ENCODE measurements at regions not wholly inside any gene's neighbourhood (a gene's known extent, or its start where the extent isn't known, plus 50 kb on each side); places are given as distances from the start of the nearest gene placed in this dataset.

GRCh38 chr3:159102001-159102400 is 300.1 kb downstream of the MFSD1 start:
- no peak for ATAC-seq
- intact Hi-C loops (cut with micrococcal nuclease), result no loop called here
- DNase-seq, result no peak

GRCh38 chr3:159112724-159113123 is 310.9 kb downstream of the MFSD1 start:
- no peak for DNase-seq
- ATAC-seq, result no peak
- intact Hi-C loops (cut with micrococcal nuclease), result no loop called here

GRCh38 chr3:159113221-159113875 is 311.5 kb downstream of the MFSD1 start:
- intact Hi-C loops (cut with micrococcal nuclease), result no loop called here
- ATAC-seq (no peak), DNase-seq (no peak)

- intact Hi-C loops (cut with micrococcal nuclease), result no loop called here
- DNase-seq (no peak), ATAC-seq (no peak)
Measured at GRCh38 chr3:159114582-159114981, 312.7 kb downstream of the MFSD1 start.

- no peak for ATAC-seq
- intact Hi-C loops (cut with micrococcal nuclease), result no loop called here
- DNase-seq, result no peak
Measured at GRCh38 chr3:159123877-159124276, 322.0 kb downstream of the MFSD1 start.

- DNase-seq (no peak), ATAC-seq (no peak)
- intact Hi-C loops (cut with micrococcal nuclease), result no loop called here
Measured at GRCh38 chr3:159126261-159127020, 324.6 kb downstream of the MFSD1 start.

GRCh38 chr3:159127021-159127392 is 325.2 kb downstream of the MFSD1 start:
- ATAC-seq (peak; percentile 19), DNase-seq (no peak)
- intact Hi-C loops (cut with micrococcal nuclease), result no loop called here

- ATAC-seq, result peak; percentile 38
- intact Hi-C loops (cut with micrococcal nuclease), result no loop called here
- no peak for DNase-seq
Measured at GRCh38 chr3:159128628-159129027, 326.8 kb downstream of the MFSD1 start.

- intact Hi-C loops (cut with micrococcal nuclease), result no loop called here
- no peak for ATAC-seq
- no peak for DNase-seq
Measured at GRCh38 chr3:159130108-159130507, 328.3 kb downstream of the MFSD1 start.

GRCh38 chr3:159131376-159131775 is 329.5 kb downstream of the MFSD1 start:
- intact Hi-C loops (cut with micrococcal nuclease), result no loop called here
- ATAC-seq, result no peak
- DNase-seq, result no peak

- intact Hi-C loops (cut with micrococcal nuclease), result no loop called here
- no peak for DNase-seq
- no peak for ATAC-seq
Measured at GRCh38 chr3:159137949-159138348, 336.1 kb downstream of the MFSD1 start.

GRCh38 chr3:159139326-159139725 is 337.5 kb downstream of the MFSD1 start:
- intact Hi-C loops (cut with micrococcal nuclease), result no loop called here
- DNase-seq, result no peak
- no peak for ATAC-seq

GRCh38 chr3:159144472-159144871 is 342.6 kb downstream of the MFSD1 start:
- DNase-seq (no peak), ATAC-seq (no peak)
- intact Hi-C loops (cut with micrococcal nuclease), result no loop called here

- DNase-seq, result no peak
- intact Hi-C loops (cut with micrococcal nuclease), result no loop called here
- ATAC-seq, result no peak
Measured at GRCh38 chr3:159144891-159145290, 343.0 kb downstream of the MFSD1 start.

- no peak for DNase-seq
- intact Hi-C loops (cut with micrococcal nuclease), result no loop called here
- no peak for ATAC-seq
Measured at GRCh38 chr3:159146392-159146791, 344.5 kb downstream of the MFSD1 start.

- intact Hi-C loops (cut with micrococcal nuclease), result no loop called here
- ATAC-seq (no peak), DNase-seq (no peak)
Measured at GRCh38 chr3:159146856-159147435, 345.1 kb downstream of the MFSD1 start.

- DNase-seq (no peak), ATAC-seq (no peak)
- intact Hi-C loops (cut with micrococcal nuclease), result no loop called here
Measured at GRCh38 chr3:159147813-159148212, 346.0 kb downstream of the MFSD1 start.

GRCh38 chr3:159148466-159148865 is 346.6 kb downstream of the MFSD1 start:
- intact Hi-C loops (cut with micrococcal nuclease), result no loop called here
- DNase-seq (no peak), ATAC-seq (no peak)

- intact Hi-C loops (cut with micrococcal nuclease), result no loop called here
- no peak for DNase-seq
- no peak for ATAC-seq
Measured at GRCh38 chr3:159149131-159149530, 347.3 kb downstream of the MFSD1 start.

- no peak for DNase-seq
- intact Hi-C loops (cut with micrococcal nuclease), result no loop called here
- no peak for ATAC-seq
Measured at GRCh38 chr3:159149633-159150032, 347.8 kb downstream of the MFSD1 start.

- intact Hi-C loops (cut with micrococcal nuclease), result no loop called here
- DNase-seq (no peak), ATAC-seq (no peak)
Measured at GRCh38 chr3:159150180-159150579, 348.3 kb downstream of the MFSD1 start.

All from left ventricle myocardium superior (tissue), 1 donor.